Parathyroid adenoma (tissue), 2 donors: ENCODE measurements at regions not wholly inside any gene's neighbourhood (a gene's known extent, or its start where the extent isn't known, plus 50 kb on each side); places are given as distances from the start of the nearest gene placed in this dataset.

Experiments used
- H2AFZ ChIP-seq: fragments of 300-600 bp; sonication (generic); one replicate; pipeline ENCODE4 v1.7.0; 2017; ENCODE audit warnings: antibody characterized with exemption, mild to moderate bottlenecking
- H3K27ac ChIP-seq: fragments of 300-600 bp; sonication (generic); one replicate; pipeline ENCODE4 v1.7.0; 2017
- H3K27me3 ChIP-seq: fragments of 300-600 bp; sonication (generic); one replicate; pipeline ENCODE4 v1.7.0; 2017; ENCODE audit warnings: low read length; ENCODE audit not compliant: control insufficient read depth, insufficient read depth
- H3K36me3 ChIP-seq: fragments of 300-600 bp; sonication (generic); one replicate; pipeline ENCODE4 v1.7.0; 2017; ENCODE audit warnings: low read length; ENCODE audit not compliant: control insufficient read depth, insufficient read depth
- H3K4me1 ChIP-seq: fragments of 300-600 bp; sonication (generic); one replicate; pipeline ENCODE4 v1.7.0; 2017; ENCODE audit warnings: control low read depth
- H3K4me2 ChIP-seq: fragments of 300-600 bp; sonication (generic); one replicate; pipeline ENCODE4 v1.7.0; 2017; ENCODE audit warnings: low read length
- H3K4me3 ChIP-seq: fragments of 300-600 bp; sonication (generic); one replicate; pipeline ENCODE4 v1.7.0; 2017; ENCODE audit warnings: low read depth, low read length
- H3K79me2 ChIP-seq: fragments of 300-600 bp; sonication (generic); one replicate; pipeline ENCODE4 v1.7.0; 2017; ENCODE audit warnings: control low read depth
- H3K9ac ChIP-seq: fragments of 300-600 bp; sonication (generic); one replicate; pipeline ENCODE4 v1.7.0; 2017; ENCODE audit warnings: mild to moderate bottlenecking
- H3K9me3 ChIP-seq: fragments of 300-600 bp; sonication (generic); one replicate; pipeline ENCODE4 v1.7.0; 2017; ENCODE audit warnings: low read length; ENCODE audit not compliant: control insufficient read depth
- CTCF ChIP-seq: fragments of 300-600 bp; sonication (generic); IDR thresholded peaks from one replicate; pipeline ENCODE4 v1.7.0; 2017; ENCODE audit warnings: antibody characterized with exemption, mild to moderate bottlenecking
- donor health status: primary hyperparathyroidism.

GRCh38 chr11:129605815-129606214, 209.8 kb upstream of the TMEM45B start:
- no peaks in the 10 kb centered on the region for H3K27me3 ChIP-seq
- no peak overlapping the region for H3K4me2 ChIP-seq
- H3K79me2 ChIP-seq, result no peaks in the 10 kb centered on the region
- H3K27ac ChIP-seq, result no peak overlapping the region
- H3K9me3 ChIP-seq, result no peaks in the 10 kb centered on the region
- no peak overlapping the region for H3K9ac ChIP-seq
- H3K4me1 ChIP-seq, result no peaks in the 10 kb centered on the region
- no peaks in the 10 kb centered on the region for H3K36me3 ChIP-seq
- no peak overlapping the region for H3K4me3 ChIP-seq
- no peak for TF ChIP-seq CTCF
- H2AFZ ChIP-seq, result no peak overlapping the region

GRCh38 chr11:129608711-129609110, 206.9 kb upstream of the TMEM45B start:
- TF ChIP-seq CTCF, result no peak
- Histone ChIP-seq H3K27me3 (no peaks in the 10 kb centered on the region), H3K4me2 (no peak overlapping the region), H3K4me1 (no peaks in the 10 kb centered on the region), H2AFZ (no peak overlapping the region), H3K36me3 (no peaks in the 10 kb centered on the region), H3K79me2 (no peaks in the 10 kb centered on the region), H3K9ac (no peak overlapping the region), H3K9me3 (no peaks in the 10 kb centered on the region), H3K27ac (no peak overlapping the region), H3K4me3 (no peak overlapping the region)

- Histone ChIP-seq H3K4me3 (no peak overlapping the region), H3K9ac (no peak overlapping the region), H2AFZ (no peak overlapping the region), H3K79me2 (no peaks in the 10 kb centered on the region), H3K27ac (no peak overlapping the region), H3K36me3 (no peaks in the 10 kb centered on the region), H3K27me3 (no peaks in the 10 kb centered on the region), H3K4me1 (no peaks in the 10 kb centered on the region), H3K4me2 (no peak overlapping the region), H3K9me3 (no peaks in the 10 kb centered on the region)
- no peak for TF ChIP-seq CTCF
These were observed 205.5 kb upstream of the TMEM45B start for GRCh38 chr11:129610125-129610524.

DNA sequence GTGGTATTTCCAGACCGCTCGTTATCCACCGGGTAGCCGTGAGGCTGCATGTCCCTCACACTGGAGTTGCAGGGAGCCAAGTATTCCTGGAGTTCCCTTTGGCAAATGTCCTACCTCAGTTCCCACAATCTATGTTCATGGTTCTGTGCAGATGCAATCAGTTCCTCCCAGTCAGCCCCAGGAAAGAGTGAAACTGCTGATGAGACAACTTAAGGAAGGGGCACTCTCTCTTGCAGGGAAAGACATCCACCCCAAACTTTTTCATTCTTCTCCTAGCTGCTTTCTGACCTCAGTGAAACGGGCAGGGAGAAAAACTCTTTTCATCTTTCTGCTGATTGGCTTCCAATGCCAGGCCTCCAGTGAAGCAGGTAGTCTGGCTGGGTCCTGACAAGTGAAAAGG, 205.1 kb upstream of the TMEM45B start:
- H3K9me3 ChIP-seq, result no peaks in the 10 kb centered on the region
- no peak overlapping the region for H3K4me2 ChIP-seq
- H3K36me3 ChIP-seq, result no peaks in the 10 kb centered on the region
- no peak overlapping the region for H3K4me3 ChIP-seq
- H3K27me3 ChIP-seq, result no peaks in the 10 kb centered on the region
- H3K79me2 ChIP-seq, result no peaks in the 10 kb centered on the region
- no peak for TF ChIP-seq CTCF
- no peak overlapping the region for H2AFZ ChIP-seq
- no peak overlapping the region for H3K9ac ChIP-seq
- no peak overlapping the region for H3K27ac ChIP-seq
- H3K4me1 ChIP-seq, result no peaks in the 10 kb centered on the region

- H3K4me3 ChIP-seq, result no peak overlapping the region
- H3K4me2 ChIP-seq, result no peak overlapping the region
- no peak overlapping the region for H2AFZ ChIP-seq
- H3K9me3 ChIP-seq, result no peaks in the 10 kb centered on the region
- H3K4me1 ChIP-seq, result no peaks in the 10 kb centered on the region
- no peak overlapping the region for H3K27ac ChIP-seq
- no peaks in the 10 kb centered on the region for H3K27me3 ChIP-seq
- TF ChIP-seq CTCF, result no peak
- H3K36me3 ChIP-seq, result no peaks in the 10 kb centered on the region
- H3K9ac ChIP-seq, result no peak overlapping the region
- no peaks in the 10 kb centered on the region for H3K79me2 ChIP-seq
These were observed 203.8 kb upstream of the TMEM45B start for GRCh38 chr11:129611661-129612446.
